GM12801 (cell line): ENCODE measurements at regions not wholly inside any gene's neighbourhood (a gene's known extent, or its start where the extent isn't known, plus 50 kb on each side); places are given as distances from the start of the nearest gene placed in this dataset.

Experiments used
- TF ChIP-seq, protein P1 (sequence below): IDR thresholded peaks from one replicate; pipeline ENCODE4 v1.5.1; 2011; ENCODE audit warnings: control low read depth; ENCODE audit not compliant: insufficient read length; ENCODE audit errors: extremely low read depth

DNA sequence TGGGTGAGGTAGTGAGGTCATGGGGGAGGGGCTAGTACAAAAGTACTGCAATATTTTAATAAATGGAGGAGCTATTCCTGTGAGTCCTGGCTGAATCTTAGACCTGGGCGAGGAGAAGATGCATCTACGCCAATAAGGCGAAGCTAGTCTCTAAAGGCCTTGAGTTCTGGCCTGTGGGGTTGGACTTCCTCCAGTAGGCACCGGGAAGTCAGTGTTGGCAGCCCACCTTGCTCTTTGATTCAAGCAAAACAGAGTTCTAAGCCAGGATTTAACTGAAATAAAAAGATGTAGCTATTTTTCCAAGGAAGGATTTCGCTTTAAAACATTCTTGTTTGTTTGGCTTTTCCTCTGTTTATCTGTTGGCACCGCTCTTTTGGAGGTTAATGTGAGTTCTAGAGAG is 244.6 kb downstream of the KIF4B start:
- TF ChIP-seq, protein P1, sequence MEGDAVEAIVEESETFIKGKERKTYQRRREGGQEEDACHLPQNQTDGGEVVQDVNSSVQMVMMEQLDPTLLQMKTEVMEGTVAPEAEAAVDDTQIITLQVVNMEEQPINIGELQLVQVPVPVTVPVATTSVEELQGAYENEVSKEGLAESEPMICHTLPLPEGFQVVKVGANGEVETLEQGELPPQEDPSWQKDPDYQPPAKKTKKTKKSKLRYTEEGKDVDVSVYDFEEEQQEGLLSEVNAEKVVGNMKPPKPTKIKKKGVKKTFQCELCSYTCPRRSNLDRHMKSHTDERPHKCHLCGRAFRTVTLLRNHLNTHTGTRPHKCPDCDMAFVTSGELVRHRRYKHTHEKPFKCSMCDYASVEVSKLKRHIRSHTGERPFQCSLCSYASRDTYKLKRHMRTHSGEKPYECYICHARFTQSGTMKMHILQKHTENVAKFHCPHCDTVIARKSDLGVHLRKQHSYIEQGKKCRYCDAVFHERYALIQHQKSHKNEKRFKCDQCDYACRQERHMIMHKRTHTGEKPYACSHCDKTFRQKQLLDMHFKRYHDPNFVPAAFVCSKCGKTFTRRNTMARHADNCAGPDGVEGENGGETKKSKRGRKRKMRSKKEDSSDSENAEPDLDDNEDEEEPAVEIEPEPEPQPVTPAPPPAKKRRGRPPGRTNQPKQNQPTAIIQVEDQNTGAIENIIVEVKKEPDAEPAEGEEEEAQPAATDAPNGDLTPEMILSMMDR, result no peak

DNA sequence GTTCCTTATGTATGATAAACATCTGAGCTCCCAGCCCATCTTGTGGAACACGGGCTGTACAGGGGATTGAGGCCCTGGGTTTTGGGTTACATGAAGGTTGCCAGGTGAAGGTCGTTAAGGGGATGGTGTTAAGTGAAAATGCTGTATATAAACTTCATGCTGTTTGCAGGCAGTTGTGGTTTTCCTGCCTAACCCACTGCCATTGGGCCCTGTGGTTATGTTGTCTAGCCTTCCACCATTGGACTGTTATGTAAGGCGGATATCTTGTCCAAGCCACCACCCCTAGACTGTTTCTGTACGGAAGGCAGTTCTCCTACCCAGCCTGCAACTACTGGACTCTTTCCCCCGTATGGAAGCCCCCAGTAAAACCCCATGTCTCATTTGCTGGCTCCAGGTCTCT is 246.1 kb downstream of the KIF4B start:
- TF ChIP-seq, protein P1, result no peak

DNA sequence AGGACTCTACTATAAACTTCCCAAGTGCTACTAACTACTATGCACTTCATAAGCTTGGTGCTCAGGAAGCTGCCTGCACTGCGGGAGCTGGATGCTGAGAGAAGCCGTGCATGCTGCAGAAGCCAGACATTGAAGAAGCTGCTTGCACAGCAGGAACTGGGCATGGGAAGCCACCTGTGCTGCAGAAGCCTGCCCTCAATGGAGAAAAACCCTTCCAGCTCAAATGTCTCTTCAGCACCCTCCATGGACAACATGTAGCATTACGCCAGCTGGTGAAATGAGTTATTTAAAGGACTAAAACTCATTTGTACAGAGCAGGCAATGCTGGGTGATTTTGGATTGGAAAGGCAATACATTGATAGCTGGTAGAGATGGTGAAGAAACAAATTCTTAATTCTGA is 247.2 kb downstream of the KIF4B start:
- TF ChIP-seq, protein P1, result no peak

DNA sequence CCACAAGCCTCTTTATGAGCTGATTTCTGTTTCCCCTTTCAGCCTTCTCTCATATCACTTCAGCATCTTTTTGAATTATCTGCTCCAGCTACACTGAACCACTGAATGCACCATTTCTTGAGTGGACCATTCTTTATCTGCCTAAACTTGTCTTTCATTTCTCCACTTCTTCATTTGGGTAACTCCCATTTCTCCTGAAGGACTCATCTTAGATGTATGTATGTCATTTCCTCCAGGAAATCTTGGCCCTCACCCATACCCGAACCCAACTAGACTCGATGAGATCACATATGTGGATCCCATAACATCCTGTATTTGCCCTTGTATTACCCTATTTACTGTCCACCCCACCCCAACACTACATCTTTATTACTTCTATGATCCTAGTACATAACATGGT is 249.8 kb downstream of the KIF4B start:
- TF ChIP-seq, protein P1, result no peak

DNA sequence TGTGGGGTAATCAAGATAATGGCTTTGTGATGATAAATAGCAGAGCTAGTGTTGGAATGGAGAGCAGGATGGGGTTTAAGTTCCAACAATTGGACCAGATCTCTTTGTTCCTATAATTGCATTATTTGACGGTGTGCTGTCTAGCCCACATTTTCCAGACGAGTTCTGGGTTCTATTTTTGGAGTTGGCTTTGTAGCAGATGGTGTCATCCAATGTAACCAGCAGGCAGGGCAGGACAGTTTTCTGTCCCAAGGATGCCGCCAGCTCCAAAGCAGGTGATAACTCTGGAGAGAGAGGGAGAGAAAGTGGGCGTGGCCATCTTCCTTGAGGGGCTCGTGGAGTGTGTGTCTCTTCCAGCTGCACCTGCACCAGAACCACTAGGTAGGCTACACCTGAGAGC is 251.3 kb downstream of the KIF4B start:
- TF ChIP-seq, protein P1, result no peak

DNA sequence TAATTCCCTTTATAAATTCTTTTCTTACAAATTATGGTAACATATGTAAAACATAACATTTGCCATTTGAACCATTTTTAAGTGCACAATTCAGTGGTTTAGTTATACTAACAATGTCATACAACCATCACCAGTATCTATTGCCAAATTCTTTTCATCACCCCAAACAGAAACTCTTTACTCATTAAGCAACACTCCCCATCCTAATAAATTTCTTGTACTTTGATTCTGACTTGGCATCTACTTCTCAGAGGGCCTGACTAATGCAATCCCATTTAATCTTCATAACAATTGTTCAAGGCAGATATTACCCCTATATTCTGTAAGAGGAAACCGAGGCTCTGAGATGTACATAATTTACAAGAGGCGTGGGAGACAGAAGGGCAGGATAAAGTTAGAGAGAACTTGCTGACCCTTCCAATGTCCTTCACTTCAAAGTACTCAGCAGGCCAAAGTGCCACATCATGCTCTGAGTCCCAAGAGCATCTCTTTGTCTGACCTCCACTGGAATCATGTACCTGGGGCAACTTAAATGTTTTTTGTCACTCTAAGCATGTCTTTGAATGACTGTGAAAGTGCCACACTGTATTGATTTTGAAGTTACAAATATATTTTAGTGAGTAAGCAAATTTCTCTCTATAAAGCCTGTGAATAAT is 255.3 kb downstream of the KIF4B start:
- TF ChIP-seq, protein P1, result no peak

DNA sequence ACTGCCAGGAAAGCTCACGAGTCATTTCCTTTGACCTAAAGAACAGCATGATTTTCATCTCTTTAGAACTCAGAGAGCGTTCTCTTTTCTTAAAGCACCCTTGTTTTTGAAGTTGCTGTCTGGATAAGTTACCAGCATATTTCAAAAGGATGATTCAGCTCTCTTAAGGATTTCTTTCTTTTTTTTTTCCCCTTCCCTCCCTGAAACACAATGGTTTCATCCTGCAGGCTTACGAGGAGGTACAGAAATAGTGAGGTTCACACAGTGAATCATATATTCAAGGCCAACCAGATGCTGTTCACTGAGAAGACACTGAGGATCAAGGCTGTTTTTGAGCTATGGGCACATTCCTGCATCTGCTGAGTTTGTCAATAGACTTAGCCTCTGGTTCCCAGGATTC is 257.2 kb downstream of the KIF4B start:
- TF ChIP-seq, protein P1, result no peak
